NOMO-1 treated with dmso at 0.1 percent for 144 hours (cell line): ENCODE measurements at regions not wholly inside any gene's neighbourhood (a gene's known extent, or its start where the extent isn't known, plus 50 kb on each side); places are given as distances from the start of the nearest gene placed in this dataset.
"Not testable (repeated sequence)": the region's sequence is repeated elsewhere in the genome, so short reads cannot be mapped to it uniquely, and the experiment has no call there.

Source experiments
- DNase-seq: peaks from one replicate; lab custom pipeline; 2025; ENCODE audit not compliant: unreplicated experiment; lab: John Stamatoyannopoulos, UW

GRCh38 chr21:18715606-18716005 is 312.0 kb upstream of the TMPRSS15 start:
- no peak for DNase-seq

GRCh38 chr21:18716578-18717138 is 313.1 kb upstream of the TMPRSS15 start:
- no peak for DNase-seq

- DNase-seq: no peak
Observed at GRCh38 chr21:18722193-18722592, 318.6 kb upstream of the TMPRSS15 start.

- DNase-seq: no peak
Observed at GRCh38 chr21:18723171-18723570, 319.6 kb upstream of the TMPRSS15 start.

GRCh38 chr21:18725653-18726052 is 322.1 kb upstream of the TMPRSS15 start:
- no peak for DNase-seq

GRCh38 chr21:18741954-18742353 is 338.4 kb upstream of the TMPRSS15 start:
- no peak for DNase-seq

GRCh38 chr21:18743531-18743930 is 339.9 kb upstream of the TMPRSS15 start:
- DNase-seq: no peak

GRCh38 chr21:18744840-18745239 is 341.3 kb upstream of the TMPRSS15 start:
- DNase-seq: no peak

GRCh38 chr21:18752894-18753293 is 349.3 kb upstream of the TMPRSS15 start:
- not testable (repeated sequence) for DNase-seq

GRCh38 chr21:18756272-18756671 is 352.7 kb upstream of the TMPRSS15 start:
- DNase-seq: not testable (repeated sequence)

GRCh38 chr21:18759267-18759666 is 355.7 kb upstream of the TMPRSS15 start:
- DNase-seq: no peak

- DNase-seq: no peak
Observed at GRCh38 chr21:18759751-18760161, 356.2 kb upstream of the TMPRSS15 start.

- DNase-seq: no peak
Observed at GRCh38 chr21:18760247-18760646, 356.7 kb upstream of the TMPRSS15 start.

- DNase-seq: no peak
Observed at GRCh38 chr21:18764720-18765119, 361.1 kb upstream of the TMPRSS15 start.

GRCh38 chr21:18769599-18769998 is 366.0 kb upstream of the TMPRSS15 start:
- no peak for DNase-seq

GRCh38 chr21:18771845-18772380 is 368.3 kb upstream of the TMPRSS15 start:
- no peak for DNase-seq

- no peak for DNase-seq
Observed at GRCh38 chr21:18772404-18772803, 368.8 kb upstream of the TMPRSS15 start.

- DNase-seq: no peak
Observed at GRCh38 chr21:18772897-18773296, 369.3 kb upstream of the TMPRSS15 start.

- no peak for DNase-seq
Observed at GRCh38 chr21:18776936-18777335, 373.4 kb upstream of the TMPRSS15 start.

GRCh38 chr21:18782721-18783120 is 379.1 kb upstream of the TMPRSS15 start:
- no peak for DNase-seq

- DNase-seq: no peak
Observed at GRCh38 chr21:18801468-18801867, 397.9 kb upstream of the TMPRSS15 start.

- no peak for DNase-seq
Observed at GRCh38 chr21:18803624-18804023, 400.0 kb upstream of the TMPRSS15 start.

- DNase-seq: no peak
Observed at GRCh38 chr21:18810136-18810535, 406.6 kb upstream of the TMPRSS15 start.
